Kidney epithelial cell (primary cell): ENCODE measurements at regions not wholly inside any gene's neighbourhood (a gene's known extent, or its start where the extent isn't known, plus 50 kb on each side); places are given as distances from the start of the nearest gene placed in this dataset.

Source experiments
- DNase-seq: peaks from one replicate; pipeline ENCODE4 v3.0.0-alpha.2; 2010; ENCODE audit warnings: low read depth
- H3K27me3 ChIP-seq: 2 replicates; pipeline ENCODE4 v1.6.0; 2011; ENCODE audit warnings: low read length; ENCODE audit not compliant: control insufficient read depth, insufficient read depth
- H3K36me3 ChIP-seq: 2 replicates; pipeline ENCODE4 v1.5.1; 2011; ENCODE audit warnings: low read length; ENCODE audit not compliant: control insufficient read depth, insufficient read depth
- H3K4me3 ChIP-seq: 2 replicates; pipeline ENCODE4 v1.5.1; 2011; ENCODE audit warnings: low read depth, mild to moderate bottlenecking, control low read depth, low read length
- CTCF ChIP-seq: IDR thresholded peaks from 2 replicates; pipeline ENCODE4 v1.5.1; 2011; ENCODE audit warnings: mild to moderate bottlenecking, moderate library complexity, low read length, control low read depth, inconsistent platforms; ENCODE audit not compliant: insufficient read depth, poor library complexity, severe bottlenecking

GRCh38 chr1:218848009-218848408, 325.7 kb upstream of the LYPLAL1 start:
- H3K36me3 ChIP-seq, result no peaks in the 10 kb centered on the region
- no peaks in the 10 kb centered on the region for H3K27me3 ChIP-seq
- no peak overlapping the region for H3K4me3 ChIP-seq
- TF ChIP-seq CTCF, result no peak
- no peak for DNase-seq

DNA sequence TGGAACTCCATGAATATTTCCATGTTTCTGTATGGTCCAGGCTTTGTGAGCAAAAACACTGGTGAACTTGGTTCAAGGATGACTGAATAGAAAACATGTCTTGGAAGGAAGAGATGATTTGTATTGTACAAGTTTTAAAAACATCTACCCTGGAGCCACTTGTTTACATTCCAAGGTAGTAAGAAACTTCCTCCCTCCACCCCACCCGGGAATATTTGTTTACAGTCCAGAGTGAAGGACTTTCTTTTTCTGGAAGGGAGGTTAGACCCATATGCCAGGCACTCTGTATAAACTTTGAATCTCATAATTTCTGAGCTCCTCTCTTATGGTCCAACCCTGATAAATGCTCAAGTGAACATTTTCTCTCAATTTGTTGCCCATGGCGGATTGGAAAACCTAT, 323.3 kb upstream of the LYPLAL1 start:
- DNase-seq, result no peak
- Histone ChIP-seq H3K36me3 (no peaks in the 10 kb centered on the region), H3K4me3 (no peak overlapping the region), H3K27me3 (no peaks in the 10 kb centered on the region)
- no peak for TF ChIP-seq CTCF

DNA sequence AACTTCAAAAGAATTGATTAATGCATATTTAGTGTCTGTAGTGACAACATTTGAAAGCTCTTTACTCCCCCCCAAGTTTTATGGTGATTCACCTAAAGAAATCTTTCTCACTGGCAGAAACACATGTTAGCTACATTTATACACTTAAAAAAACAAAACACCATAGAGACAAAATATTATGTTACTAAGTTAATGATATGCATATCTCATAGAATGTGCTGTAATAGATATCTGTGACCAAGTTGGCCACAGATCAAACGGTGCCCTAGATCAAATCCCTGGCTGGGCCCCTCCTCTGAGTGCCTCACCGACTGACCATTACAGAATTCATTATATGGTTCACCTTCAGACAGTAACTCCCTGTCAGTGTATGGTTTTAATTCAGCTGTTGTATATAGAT, 322.1 kb upstream of the LYPLAL1 start:
- TF ChIP-seq CTCF, result no peak
- DNase-seq, result no peak
- Histone ChIP-seq H3K4me3 (no peak overlapping the region), H3K27me3 (no peaks in the 10 kb centered on the region), H3K36me3 (no peaks in the 10 kb centered on the region)

GRCh38 chr1:218852527-218852926, 321.2 kb upstream of the LYPLAL1 start:
- DNase-seq, result no peak
- Histone ChIP-seq H3K36me3 (no peaks in the 10 kb centered on the region), H3K4me3 (no peak overlapping the region), H3K27me3 (no peaks in the 10 kb centered on the region)
- TF ChIP-seq CTCF, result no peak

GRCh38 chr1:218863987-218864386, 309.7 kb upstream of the LYPLAL1 start:
- Histone ChIP-seq H3K27me3 (no peaks in the 10 kb centered on the region), H3K4me3 (no peak overlapping the region), H3K36me3 (no peaks in the 10 kb centered on the region)
- DNase-seq, result no peak
- no peak for TF ChIP-seq CTCF

GRCh38 chr1:218865591-218865990, 308.1 kb upstream of the LYPLAL1 start:
- no peaks in the 10 kb centered on the region for H3K27me3 ChIP-seq
- DNase-seq, result no peak
- no peak overlapping the region for H3K4me3 ChIP-seq
- no peak for TF ChIP-seq CTCF
- no peaks in the 10 kb centered on the region for H3K36me3 ChIP-seq
